ENCODE measurements at regions not wholly inside any gene's neighbourhood (a gene's known extent, or its start where the extent isn't known, plus 50 kb on each side); places are given as distances from the start of the nearest gene placed in this dataset.

DNA sequence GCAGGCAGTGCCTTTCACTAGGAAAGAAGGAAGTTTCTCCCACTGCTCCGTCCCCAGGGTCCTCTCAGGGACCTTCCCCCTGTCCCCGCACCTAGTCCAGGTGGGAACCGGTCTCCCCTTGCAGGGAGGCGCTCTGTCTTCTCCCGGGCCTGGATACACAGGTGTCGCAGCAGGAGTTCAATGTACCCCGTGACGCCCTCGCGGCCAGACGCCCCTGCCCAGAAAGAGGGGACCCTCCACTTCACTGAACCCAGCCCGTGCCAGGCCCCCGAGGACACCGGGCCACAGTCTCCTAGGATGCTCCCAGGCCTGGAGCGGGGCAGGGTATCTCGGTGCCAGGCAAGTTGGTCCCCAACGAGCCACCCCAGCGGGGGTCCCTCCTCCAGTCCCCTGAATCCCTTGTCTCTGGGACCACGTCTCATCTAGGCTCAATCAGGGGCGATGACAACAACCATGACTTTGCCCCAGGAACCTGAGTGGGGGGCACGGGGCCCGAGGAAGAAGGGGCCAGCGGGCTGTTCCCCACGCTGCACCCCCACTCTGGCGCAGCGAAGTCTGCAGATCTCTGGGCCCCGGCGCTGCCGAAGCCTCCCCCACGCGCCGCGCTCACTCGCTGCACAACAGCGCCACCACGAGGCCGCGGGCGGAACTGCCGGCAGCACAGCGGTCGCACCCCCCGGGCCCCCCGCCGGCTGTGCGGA, 103.0 kb downstream of the EDN3 start:
- DNase-seq (ENCODE audit: low spot score): peak; percentile 80

DNA sequence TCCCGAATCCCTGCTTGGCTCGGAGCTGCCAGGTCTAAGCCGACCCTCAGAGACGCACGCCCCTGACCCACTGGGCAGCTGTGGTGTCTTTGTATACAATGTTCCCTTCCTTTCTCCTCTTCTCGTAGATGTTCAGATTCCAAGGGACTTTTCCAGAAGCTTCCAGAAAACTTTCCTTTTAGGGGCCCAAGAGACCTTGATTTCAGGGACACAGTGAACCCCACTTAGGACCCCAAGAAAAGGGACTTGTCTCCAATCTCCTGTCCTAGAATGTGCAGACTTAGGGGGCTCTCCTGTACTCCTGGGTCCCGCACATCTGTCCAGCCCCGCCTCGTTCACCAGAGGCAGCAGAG, 103.5 kb downstream of the EDN3 start:
- DNase-seq (ENCODE audit: low spot score): no peak

DNA sequence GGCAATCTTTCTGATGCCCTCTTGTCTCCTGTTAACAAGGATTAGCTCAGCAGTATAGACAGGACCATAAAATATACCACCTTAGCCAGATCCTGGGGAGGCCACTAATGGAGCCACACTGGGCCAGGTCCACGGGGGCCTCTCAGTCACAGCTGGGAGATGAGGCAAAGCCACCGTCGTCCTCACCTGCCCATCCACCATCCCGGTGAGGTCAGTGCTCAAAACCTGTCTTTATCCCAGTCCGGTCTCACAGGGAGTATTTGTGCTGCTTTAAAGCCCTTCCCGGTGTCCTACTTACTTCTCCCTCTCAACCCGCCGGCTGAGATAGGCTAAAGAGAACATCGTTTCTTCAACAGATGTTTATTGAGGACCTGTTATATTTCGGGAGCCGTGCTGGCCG, 104.3 kb downstream of the EDN3 start:
- DNase-seq (ENCODE audit: low spot score): no peak

DNA sequence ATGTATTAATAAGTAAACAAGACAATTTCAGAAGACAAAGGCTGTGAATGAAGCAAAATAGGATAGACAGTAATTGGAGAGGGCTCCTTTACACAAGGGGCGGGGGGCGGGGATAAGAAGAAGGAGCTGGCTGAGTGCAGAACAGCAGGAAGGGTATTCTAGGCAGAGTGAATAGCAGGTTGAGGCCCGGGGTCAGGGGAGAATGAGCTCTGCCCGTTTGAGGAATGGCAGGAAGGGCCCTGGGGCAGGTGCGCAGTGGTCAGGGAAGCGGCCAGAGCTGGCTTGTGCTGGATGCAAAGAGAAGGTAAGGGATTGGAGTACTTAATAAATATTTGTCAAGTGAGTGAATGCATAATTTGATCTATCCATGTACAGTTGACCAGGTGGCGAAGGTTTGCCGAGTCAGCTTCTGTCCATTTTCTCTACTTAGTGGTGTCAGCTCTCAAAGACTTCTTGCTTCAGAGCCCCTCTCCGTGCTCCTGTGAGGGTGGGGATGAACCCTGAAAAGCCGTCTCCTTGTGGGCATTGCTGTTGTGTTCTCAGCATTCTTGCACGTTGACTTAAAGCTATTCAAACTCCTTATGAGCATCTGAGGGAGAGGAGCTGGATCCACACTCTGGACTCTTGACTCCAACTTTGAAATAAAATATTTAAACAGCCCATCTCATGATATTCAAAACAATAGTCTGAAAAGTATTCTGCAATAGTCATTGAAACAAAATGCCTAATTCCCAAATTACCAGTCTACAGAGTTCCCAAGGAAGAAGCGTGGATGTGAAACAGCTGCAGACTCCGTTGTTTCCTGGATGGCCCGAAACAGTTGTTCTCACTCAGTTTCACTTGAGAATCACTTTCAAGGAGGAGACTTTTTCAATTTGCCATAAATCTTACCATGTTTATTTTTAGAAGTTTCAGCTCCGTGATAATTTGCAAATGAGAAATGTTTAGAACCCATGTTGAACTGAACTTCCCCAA, 105.1 kb downstream of the EDN3 start:
- no peak for DNase-seq (ENCODE audit: low spot score)

DNA sequence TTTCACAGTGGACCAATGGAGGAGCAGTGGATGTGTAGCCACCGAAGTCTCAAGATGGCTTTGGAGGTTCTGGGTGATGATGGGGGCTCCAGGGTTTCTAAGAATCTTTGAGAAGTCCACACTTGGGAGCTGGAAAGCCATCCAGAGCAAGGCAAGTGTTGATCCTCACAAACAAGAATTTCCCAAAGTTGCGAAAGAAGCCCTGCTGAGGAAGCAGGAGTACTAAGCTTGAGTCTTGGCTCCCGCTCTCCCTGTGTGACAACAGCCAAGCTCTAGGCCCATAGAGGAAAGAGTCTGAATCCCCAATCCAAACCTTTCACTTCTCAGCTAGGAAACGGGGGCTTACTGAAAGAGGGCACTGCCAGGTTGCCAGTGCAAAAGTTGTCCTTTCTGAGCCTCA, 106.0 kb downstream of the EDN3 start:
- DNase-seq (ENCODE audit: low spot score): no peak

DNA sequence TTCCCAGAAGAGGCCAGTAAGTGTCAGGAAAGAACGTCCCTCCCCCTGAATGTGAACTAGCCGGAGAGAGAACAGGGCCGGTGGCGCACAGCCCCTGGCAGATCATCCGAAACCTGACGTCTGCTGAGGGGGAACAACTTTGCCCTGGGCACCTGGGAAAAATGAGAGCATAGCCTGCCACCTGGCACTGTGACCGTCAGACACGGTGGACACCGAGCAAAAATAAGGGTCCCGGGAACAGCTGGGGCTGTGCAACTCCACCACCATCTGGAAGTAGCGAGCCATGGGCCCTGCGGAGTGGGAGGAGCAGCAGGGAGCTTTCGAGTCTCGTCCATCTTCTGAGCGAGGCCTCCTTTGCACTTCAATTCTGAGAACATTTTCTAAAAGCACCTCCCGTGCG, 110.8 kb downstream of the EDN3 start:
- DNase-seq (ENCODE audit: low spot score): no peak

DNA sequence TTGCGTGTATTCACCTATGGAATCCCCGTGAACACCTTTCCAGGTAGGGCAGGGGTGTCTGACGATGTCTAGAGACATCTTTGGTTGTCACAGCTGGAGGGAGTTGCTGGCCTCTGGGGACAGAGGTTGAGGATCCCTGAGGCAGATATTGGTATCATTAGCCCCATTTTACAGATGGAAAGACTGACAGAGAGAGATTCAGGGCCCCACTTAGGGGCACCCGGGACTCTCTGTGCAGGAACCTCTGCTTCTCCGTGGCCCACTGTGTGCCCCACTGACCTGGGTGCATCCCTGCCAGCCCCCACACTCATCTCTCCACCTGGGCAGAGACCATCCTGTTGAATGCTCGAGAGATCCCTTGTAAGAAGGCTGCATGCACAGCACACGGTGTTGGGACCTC, 111.2 kb downstream of the EDN3 start:
- DNase-seq (ENCODE audit: low spot score): no peak

DNA sequence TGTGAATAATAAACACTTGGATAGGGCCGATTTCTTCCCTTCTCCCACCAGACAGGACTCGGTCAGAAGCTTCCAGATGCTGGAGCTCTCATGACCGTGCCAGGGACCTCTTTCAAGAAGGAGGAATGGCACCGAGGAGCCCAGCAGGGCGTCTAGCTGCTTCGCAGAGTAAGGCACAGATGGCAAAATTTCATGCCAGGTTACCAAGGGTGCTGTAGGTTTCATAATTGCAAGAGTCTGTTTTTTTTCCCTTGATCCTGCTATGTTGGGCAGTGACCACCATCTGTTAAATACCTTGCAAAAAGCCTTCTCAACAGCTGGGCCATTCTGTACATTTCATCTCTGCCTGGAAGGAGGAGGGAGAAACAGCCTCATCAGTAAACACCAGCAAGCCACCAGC, 111.8 kb downstream of the EDN3 start:
- no peak for DNase-seq (ENCODE audit: low spot score)

DNA sequence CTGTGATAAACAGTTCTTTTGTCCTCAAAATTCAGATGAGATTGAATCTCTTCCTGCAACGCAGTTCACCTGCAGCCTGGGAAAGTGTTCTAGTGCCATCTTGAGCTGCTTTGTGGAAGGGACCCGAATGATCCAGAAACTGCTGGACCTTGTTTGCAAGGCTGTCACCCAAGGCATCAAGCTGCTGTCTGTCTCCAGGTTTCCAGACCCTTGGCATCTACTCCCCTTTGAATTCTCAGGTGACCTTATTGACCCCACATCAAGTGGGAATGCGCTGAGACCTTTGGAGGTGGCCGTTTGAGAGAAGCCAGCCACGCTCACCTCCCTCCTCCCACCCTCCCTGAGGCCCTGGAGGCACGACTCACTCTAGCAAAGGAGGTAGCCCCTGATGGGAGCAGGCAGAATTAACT, 112.5 kb downstream of the EDN3 start:
- DNase-seq (ENCODE audit: low spot score): no peak

DNA sequence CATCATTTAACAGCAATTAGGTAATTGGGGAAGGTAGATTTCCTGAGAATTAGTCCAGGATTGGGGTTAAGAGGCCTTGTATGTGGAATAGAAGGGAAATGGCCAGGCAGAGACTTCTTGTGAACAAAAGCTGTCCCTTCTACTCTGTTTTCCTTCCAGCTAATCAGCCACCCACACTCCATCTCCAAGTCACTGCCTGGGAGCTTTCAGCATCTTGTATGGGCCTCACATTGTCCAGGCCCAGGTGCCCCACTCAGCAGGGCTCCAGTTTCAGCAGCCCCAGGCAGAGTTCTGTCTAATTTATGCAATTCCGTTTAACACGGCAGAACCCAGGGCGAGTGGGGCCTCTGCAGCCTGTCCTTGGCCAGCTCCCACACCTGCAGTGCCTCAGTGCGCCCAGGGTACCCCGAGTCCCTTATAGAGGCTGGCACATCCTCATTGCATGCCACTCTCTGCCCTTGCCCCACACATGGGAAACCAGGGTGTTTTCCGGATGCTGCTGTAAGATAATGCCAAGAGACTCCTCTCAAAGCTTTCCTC, 113.0 kb downstream of the EDN3 start:
- no peak for DNase-seq (ENCODE audit: low spot score)

DNA sequence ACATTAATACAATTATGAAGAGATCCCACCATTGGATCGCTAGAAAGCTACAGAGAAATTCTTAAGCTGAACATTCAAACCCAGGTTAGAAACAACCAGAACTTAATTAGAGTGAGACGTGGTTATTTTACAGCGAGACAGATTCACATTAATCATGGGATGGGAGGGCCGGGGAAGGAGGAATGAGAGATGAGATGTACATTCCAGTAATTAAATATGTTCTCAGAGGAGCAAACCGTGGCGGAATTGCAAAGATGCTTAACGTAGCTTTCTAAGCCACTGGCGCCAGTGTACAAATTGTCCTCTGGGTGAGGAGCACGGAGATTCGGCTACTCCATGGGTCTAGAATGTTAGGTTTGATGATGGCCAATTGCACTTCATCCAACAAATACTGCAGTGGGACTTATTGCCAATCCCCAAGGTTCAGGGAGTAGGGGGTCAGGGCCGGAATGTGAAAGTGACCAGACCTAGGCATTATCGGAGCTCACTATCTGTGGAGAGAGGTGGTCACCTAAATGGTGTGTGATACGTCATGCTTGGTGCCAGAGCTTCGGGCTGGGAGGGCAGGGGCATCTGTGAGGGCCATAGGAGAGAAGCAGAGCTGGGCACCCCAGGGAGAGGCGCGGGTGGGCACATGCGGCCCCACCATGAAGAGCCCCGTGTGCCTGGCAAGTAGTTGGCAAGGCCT, 114.7 kb downstream of the EDN3 start:
- no peak for DNase-seq (ENCODE audit: low spot score)

DNA sequence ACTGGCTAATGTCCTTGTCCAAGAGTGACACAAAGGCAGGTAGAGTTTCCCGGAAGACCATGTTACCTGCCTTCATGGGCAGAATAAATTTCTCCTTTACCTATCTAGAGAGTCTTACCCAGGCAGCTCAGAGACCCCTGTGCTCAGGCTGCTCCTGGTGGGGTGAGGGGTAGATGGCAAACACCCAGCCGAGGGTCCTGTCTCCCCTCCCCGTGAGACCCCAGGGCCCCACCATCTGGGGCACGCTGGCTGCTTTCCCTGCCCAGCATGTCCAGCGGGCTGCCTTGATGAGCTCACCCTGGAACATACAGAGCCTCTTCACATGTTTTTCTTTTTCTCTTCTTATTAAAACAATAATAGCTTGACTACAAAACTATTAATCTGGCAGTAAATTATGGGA, 116.5 kb downstream of the EDN3 start:
- DNase-seq (ENCODE audit: low spot score): no peak

DNA sequence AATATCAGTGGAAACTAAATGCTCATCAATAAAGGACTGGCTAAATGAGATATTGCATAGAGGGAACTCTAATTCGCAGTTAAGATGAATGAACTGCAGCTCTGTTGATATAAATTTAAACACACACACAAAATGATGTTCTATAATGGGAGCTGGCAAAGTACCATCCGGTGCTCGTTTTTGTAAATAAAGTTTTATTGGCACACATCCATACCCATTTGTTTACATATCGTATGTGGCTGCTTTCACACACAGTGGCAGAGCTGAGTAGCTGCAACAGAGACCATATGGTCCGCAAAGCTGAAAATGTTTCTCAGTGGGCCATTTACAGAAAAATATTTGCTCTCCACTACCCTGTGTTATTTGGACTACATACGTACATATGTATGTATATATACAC, 120.7 kb downstream of the EDN3 start:
- DNase-seq (ENCODE audit: low spot score): no peak

DNA sequence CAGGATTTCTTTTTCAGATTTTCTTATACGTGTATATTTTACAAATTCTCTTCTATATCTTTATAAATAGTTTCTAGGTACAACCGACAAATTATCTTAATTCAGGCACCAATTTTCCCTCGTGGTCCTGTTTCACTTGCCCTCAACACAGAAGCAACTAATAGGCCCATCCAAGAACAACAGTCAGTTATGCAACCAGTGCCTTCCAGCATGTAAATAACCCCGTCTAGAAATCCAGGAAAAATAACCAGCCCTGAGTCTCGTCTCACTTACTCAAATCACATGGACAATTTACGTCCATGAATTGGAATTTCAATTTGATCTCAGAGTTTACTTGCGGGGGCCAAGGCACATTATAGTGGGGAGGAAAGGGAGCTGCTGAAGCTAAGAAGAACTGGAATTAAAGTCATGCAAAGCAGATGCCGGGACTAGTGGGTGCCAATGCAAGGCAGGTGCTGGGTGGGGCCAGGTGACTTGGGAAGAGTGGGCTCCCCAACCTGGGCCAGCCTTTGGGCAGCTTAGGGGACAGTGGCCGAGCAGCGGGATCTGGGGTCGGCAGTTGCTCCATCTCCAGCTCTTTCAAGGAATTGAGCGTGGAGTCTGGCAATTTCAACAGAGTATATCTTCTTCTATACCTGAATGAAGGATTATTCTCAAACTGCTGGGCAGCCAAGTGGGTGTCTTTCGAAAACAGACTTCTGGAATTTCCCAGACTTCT, 121.7 kb downstream of the EDN3 start:
- no peak for DNase-seq (ENCODE audit: low spot score)

DNA sequence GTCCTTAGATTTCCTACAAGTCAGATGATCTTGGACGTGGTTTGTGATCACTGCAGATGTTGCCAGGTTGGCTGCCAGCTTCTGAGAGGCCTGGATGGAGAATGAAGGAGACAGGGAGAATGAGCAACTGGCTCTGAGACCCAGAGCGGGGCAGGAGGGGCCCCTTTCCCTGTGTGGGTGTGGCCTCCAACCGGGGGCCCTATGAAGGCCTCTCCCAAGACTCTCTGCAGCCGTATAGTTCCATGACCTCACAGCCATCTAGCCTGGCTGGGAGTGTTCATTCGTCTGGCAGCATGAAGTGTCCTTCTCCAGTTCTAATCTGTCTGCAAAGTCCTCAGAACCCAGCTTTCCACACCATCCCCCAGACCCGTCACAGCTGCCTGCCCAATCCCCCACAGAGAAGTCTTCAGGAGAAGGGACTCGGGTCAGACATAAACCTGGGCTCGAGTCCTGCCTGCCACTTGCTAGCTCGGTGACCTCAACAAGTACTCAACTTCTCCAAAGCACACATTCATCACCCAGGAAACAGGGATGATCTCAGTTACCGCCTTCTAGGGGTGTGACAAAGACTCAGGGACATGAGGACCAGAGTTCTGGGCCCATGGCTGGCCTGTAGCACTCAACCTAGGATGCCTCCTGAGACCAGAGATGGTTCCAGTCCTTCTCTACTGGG, 122.6 kb downstream of the EDN3 start:
- no peak for DNase-seq (ENCODE audit: low spot score)

DNA sequence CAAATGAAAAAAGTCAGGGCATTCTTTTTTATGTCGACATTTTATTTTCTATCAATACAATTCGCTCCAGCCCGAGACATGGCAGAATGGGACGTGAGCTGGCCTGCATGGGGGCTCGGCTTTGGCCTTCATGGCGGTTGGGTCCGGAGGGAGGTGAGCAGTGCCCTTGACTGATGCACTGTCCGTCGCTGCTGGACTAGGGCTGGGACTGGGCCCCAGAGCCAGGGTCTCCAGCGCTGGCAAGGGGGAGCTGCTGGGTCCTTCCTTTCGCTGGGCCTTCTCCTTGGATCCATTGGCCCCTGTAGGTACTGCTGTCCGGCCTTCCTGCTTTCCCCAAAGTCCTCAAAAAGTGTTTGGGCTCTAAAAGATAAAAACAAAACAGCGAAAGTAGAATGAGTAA, 124.6 kb downstream of the EDN3 start:
- DNase-seq (ENCODE audit: low spot score): no peak

DNA sequence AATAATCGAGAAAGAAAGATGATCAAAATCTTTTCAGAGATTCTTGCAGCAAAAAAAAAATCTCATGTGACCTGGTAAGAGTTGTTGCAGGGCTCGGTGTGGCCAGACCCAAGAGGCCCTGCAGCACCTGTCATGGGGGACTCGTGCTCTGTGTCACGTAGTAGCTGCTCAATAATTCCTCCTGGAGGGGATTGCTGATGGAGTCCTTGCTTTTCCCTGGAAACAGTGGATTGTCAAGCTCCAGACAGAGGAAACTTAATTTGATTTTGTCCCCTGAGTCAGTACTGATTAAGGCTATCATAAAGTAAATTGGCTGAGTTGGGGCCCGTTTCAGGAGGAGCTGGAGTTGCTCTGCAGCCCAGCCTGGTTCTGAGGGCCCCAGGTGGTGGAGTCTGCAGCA, 125.2 kb downstream of the EDN3 start:
- no peak for DNase-seq (ENCODE audit: low spot score)

DNA sequence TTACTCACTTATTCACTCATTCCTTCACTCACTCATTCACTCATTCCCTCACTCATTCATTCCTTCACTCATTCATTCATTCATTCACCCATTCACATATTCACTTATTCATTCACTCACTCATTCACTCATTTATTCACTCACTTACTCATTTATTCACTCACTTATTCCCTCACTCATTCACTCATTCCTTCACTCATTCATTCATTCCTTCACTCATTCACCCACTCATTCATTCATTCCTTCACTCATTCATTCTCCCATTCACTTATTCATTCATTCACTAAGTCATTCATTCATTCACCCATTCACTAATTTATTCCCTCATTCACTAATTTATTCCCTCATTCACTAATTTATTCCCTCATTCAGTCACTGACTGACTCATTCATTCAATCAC, 127.6 kb downstream of the EDN3 start:
- DNase-seq (ENCODE audit: low spot score): no peak

DNA sequence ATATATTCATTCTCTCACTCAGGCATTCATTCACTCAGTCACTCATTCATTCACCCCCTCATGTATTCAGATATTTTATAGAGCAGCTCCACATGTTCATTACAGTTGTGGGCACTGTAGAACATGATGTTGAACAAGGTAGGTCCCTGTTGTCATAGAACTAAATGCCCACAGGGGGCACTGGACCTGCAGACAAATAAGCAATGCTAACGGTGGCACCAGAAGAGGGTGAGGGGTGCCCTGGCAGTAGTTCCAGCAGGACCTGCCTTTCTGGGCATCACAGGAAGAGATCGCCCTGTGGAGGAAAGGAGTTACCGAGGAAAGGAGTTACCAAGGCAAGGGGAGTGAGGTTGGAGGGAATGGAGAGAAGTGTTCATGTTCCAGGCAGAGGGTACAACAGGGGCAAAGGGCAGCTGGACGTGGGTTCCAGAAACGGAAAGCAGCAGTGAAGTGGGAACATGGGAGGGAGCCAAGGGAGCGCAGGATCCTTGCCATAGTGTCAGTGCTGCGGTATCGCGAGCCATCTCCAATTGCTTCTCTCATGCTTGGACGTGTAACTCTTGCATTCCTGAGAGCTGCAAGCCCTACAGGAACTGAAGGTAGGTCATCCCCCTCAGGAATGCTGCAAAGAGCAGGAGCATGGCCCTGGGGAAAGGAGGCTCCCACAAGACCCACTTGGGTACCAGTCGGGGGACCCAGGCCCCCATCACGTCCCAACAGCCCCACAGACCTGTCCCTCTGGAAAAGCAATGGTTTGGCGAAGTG, 128.2 kb downstream of the EDN3 start:
- DNase-seq (ENCODE audit: low spot score): no peak

DNA sequence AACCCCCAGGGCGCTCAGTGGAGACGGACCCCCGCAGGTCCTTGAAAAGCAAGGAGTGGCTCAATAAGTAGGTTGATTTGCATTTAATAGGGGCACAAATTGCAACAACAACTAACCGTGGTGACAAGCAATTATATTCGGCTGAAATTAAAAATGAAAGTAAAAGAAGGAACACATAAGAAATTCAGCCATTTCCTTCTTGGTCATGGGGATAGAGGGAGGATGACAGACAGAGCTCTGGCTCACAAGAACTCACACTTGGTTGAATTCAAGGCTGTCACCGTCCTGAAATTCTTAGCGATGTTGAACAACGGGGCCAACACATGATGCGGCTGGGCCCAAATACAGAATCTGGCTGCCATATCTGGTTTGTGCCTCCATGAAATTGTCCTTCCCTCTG, 129.0 kb downstream of the EDN3 start:
- DNase-seq (ENCODE audit: low spot score): no peak

DNA sequence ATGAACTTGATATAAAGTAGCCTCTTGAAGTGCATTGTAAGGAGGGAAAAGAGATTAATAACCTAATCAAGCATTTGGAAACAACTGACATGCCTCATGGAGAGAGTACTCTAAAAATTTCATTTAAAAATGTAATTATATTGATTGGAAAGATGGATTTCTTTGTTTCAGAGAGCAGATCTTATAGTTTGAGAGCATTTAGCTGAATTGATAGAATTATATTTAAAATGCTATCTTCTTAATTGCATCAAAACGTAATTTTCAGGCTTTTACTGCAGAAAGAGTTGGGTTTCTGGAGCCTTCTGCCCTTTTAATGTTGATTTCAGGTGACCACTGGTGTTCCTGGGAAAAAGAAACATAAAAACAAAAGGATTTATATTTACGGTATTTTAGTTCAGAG, 130.6 kb downstream of the EDN3 start:
- DNase-seq (ENCODE audit: low spot score): no peak

Data from AG08396 (cell line).